ENCODE measurements at regions not wholly inside any gene's neighbourhood (a gene's known extent, or its start where the extent isn't known, plus 50 kb on each side); places are given as distances from the start of the nearest gene placed in this dataset.

DNA sequence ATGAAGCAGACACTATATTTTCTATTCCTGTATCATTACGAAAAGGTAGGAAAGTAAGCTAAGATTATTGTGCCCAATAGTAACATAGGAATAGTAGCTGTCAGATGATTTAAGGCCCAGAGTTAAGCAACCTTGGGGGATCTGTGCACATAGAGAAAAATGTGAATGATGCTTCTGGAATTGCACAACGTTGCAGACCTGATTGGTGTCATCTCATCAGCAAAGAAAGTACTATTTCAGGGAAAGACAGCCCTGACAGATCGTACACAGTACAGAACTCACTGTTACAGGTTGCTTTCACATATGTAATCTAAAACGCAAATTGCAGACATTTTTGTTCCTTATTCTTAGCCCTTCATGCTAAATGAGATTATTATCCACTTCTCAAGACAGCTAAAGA is 535.9 kb downstream of the TRIB2 start:
- TF ChIP-seq, protein P1, sequence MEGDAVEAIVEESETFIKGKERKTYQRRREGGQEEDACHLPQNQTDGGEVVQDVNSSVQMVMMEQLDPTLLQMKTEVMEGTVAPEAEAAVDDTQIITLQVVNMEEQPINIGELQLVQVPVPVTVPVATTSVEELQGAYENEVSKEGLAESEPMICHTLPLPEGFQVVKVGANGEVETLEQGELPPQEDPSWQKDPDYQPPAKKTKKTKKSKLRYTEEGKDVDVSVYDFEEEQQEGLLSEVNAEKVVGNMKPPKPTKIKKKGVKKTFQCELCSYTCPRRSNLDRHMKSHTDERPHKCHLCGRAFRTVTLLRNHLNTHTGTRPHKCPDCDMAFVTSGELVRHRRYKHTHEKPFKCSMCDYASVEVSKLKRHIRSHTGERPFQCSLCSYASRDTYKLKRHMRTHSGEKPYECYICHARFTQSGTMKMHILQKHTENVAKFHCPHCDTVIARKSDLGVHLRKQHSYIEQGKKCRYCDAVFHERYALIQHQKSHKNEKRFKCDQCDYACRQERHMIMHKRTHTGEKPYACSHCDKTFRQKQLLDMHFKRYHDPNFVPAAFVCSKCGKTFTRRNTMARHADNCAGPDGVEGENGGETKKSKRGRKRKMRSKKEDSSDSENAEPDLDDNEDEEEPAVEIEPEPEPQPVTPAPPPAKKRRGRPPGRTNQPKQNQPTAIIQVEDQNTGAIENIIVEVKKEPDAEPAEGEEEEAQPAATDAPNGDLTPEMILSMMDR (IDR thresholded peaks at IDR 0.05; ENCODE audit: insufficient read depth, low read length), result no peak
- TF ChIP-seq, protein P2, sequence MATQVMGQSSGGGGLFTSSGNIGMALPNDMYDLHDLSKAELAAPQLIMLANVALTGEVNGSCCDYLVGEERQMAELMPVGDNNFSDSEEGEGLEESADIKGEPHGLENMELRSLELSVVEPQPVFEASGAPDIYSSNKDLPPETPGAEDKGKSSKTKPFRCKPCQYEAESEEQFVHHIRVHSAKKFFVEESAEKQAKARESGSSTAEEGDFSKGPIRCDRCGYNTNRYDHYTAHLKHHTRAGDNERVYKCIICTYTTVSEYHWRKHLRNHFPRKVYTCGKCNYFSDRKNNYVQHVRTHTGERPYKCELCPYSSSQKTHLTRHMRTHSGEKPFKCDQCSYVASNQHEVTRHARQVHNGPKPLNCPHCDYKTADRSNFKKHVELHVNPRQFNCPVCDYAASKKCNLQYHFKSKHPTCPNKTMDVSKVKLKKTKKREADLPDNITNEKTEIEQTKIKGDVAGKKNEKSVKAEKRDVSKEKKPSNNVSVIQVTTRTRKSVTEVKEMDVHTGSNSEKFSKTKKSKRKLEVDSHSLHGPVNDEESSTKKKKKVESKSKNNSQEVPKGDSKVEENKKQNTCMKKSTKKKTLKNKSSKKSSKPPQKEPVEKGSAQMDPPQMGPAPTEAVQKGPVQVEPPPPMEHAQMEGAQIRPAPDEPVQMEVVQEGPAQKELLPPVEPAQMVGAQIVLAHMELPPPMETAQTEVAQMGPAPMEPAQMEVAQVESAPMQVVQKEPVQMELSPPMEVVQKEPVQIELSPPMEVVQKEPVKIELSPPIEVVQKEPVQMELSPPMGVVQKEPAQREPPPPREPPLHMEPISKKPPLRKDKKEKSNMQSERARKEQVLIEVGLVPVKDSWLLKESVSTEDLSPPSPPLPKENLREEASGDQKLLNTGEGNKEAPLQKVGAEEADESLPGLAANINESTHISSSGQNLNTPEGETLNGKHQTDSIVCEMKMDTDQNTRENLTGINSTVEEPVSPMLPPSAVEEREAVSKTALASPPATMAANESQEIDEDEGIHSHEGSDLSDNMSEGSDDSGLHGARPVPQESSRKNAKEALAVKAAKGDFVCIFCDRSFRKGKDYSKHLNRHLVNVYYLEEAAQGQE (IDR thresholded peaks at IDR 0.05; ENCODE audit: insufficient replicate concordance, low read depth), result no peak
- TF ChIP-seq POLR2AphosphoS5 (IDR thresholded peaks at IDR 0.05; ENCODE audit: low read depth) (no peak), SPI1 (IDR thresholded peaks at IDR 0.05; ENCODE audit: borderline replicate concordance, low read depth) (no peak)
